NCI-H524 treated with DMSO at 0.1 percent for 48 hours (cell line): ENCODE measurements at regions not wholly inside any gene's neighbourhood (a gene's known extent, or its start where the extent isn't known, plus 50 kb on each side); places are given as distances from the start of the nearest gene placed in this dataset.
"Not testable (repeated sequence)": the region's sequence is repeated elsewhere in the genome, so short reads cannot be mapped to it uniquely, and the experiment has no call there.

Experiments used
- DNase-seq: peaks from one replicate; lab custom pipeline; 2025; lab: John Stamatoyannopoulos, UW

GRCh38 chrX:14351611-14352303 is 177.6 kb upstream of the GLRA2 start:
- no peak for DNase-seq

- DNase-seq, result no peak
Measured at GRCh38 chrX:14347523-14347922, 181.8 kb upstream of the GLRA2 start.

GRCh38 chrX:14344172-14344940 is 185.0 kb upstream of the GLRA2 start:
- no peak for DNase-seq

GRCh38 chrX:14309431-14309830 is 219.9 kb upstream of the GLRA2 start:
- DNase-seq, result no peak

- not testable (repeated sequence) for DNase-seq
Measured at GRCh38 chrX:14308976-14309375, 220.4 kb upstream of the GLRA2 start.

GRCh38 chrX:14303891-14304290 is 225.4 kb upstream of the GLRA2 start:
- DNase-seq, result no peak

- DNase-seq, result not testable (repeated sequence)
Measured at GRCh38 chrX:14302561-14302960, 226.8 kb upstream of the GLRA2 start.

- DNase-seq, result no peak
Measured at GRCh38 chrX:14300376-14300775, 229.0 kb upstream of the GLRA2 start.

GRCh38 chrX:14295426-14295825 is 233.9 kb upstream of the GLRA2 start:
- DNase-seq, result no peak

- no peak for DNase-seq
Measured at GRCh38 chrX:14291666-14292500, 237.5 kb upstream of the GLRA2 start.

- no peak for DNase-seq
Measured at GRCh38 chrX:14290335-14290734, 239.0 kb upstream of the GLRA2 start.

- no peak for DNase-seq
Measured at GRCh38 chrX:14274691-14275090, 245.0 kb upstream of the GEMIN8 start.

GRCh38 chrX:14267216-14267615 is 237.5 kb upstream of the GEMIN8 start:
- DNase-seq, result no peak

GRCh38 chrX:14266705-14267104 is 237.0 kb upstream of the GEMIN8 start:
- no peak for DNase-seq

GRCh38 chrX:14243823-14244222 is 214.1 kb upstream of the GEMIN8 start:
- DNase-seq, result no peak

- DNase-seq, result no peak
Measured at GRCh38 chrX:14235004-14235403, 205.3 kb upstream of the GEMIN8 start.

GRCh38 chrX:14232688-14233087 is 203.0 kb upstream of the GEMIN8 start:
- DNase-seq, result no peak

GRCh38 chrX:14228611-14229010 is 198.9 kb upstream of the GEMIN8 start:
- DNase-seq, result no peak

GRCh38 chrX:14220386-14220944 is 190.8 kb upstream of the GEMIN8 start:
- DNase-seq, result no peak

- no peak for DNase-seq
Measured at GRCh38 chrX:14209034-14209433, 179.3 kb upstream of the GEMIN8 start.

- DNase-seq, result no peak
Measured at GRCh38 chrX:14194711-14195110, 165.0 kb upstream of the GEMIN8 start.

- no peak for DNase-seq
Measured at GRCh38 chrX:14193547-14193946, 163.9 kb upstream of the GEMIN8 start.
